ENCODE measurements at regions not wholly inside any gene's neighbourhood (a gene's known extent, or its start where the extent isn't known, plus 50 kb on each side); places are given as distances from the start of the nearest gene placed in this dataset.

- DNase-seq: no peak
- intact Hi-C loops (cut with DNase I; ENCODE audit: low total_unique reads): no loop called here
- H3K4me1 ChIP-seq: no peaks in the 10 kb centered on the region
- no peak overlapping the region for H3K4me3 ChIP-seq
- H3K9me3 ChIP-seq: no peaks in the 10 kb centered on the region
- no peaks in the 10 kb centered on the region for H3K27me3 ChIP-seq
- H3K36me3 ChIP-seq: no peaks in the 10 kb centered on the region
- no peak for TF ChIP-seq POLR2A (IDR thresholded peaks at IDR 0.05)
- TF ChIP-seq CTCF (IDR thresholded peaks at IDR 0.05): no peak
- H3K27ac ChIP-seq: peak overlapping the region; percentile 79 to 92
Observed at GRCh38 chr4:157992948-157993839, 179.6 kb downstream of the GASK1B start.

- intact Hi-C loops (cut with DNase I; ENCODE audit: low total_unique reads): no loop called here
- H3K27ac ChIP-seq: peak overlapping the region; percentile 79 to 92
- peak in 1 of 2 donors; percentile 75 for DNase-seq
Observed at GRCh38 chr4:157992038-157992705, 180.7 kb downstream of the GASK1B start.

GRCh38 chr4:157988641-157989040 is 184.2 kb downstream of the GASK1B start:
- Histone ChIP-seq H3K27me3 (no peaks in the 10 kb centered on the region), H3K4me1 (no peaks in the 10 kb centered on the region), H3K27ac (no peak overlapping the region), H3K4me3 (no peak overlapping the region), H3K36me3 (no peaks in the 10 kb centered on the region), H3K9me3 (no peaks in the 10 kb centered on the region)
- TF ChIP-seq CTCF (IDR thresholded peaks at IDR 0.05): no peak
- TF ChIP-seq POLR2A (IDR thresholded peaks at IDR 0.05): no peak
- no peak for DNase-seq
- intact Hi-C loops (cut with DNase I; ENCODE audit: low total_unique reads): no loop called here

More at GRCh38 chr4:157992038-157992705, 180.7 kb downstream of the GASK1B start:
- Histone ChIP-seq H3K9me3 (no peaks in the 10 kb centered on the region), H3K27me3 (no peaks in the 10 kb centered on the region), H3K4me1 (no peaks in the 10 kb centered on the region), H3K4me3 (peak overlapping the region; percentile 23 to 40), H3K36me3 (no peaks in the 10 kb centered on the region)
- TF ChIP-seq POLR2A (IDR thresholded peaks at IDR 0.05): no peak
- TF ChIP-seq CTCF (IDR thresholded peaks at IDR 0.05): peak; percentile 75 to 88 (median 78)

GRCh38 chr4:157984285-157984911 is 188.4 kb downstream of the GASK1B start:
- Histone ChIP-seq H3K36me3 (no peaks in the 10 kb centered on the region), H3K4me1 (no peaks in the 10 kb centered on the region), H3K27ac (no peak overlapping the region), H3K27me3 (no peaks in the 10 kb centered on the region), H3K9me3 (no peaks in the 10 kb centered on the region), H3K4me3 (no peak overlapping the region)
- TF ChIP-seq CTCF (IDR thresholded peaks at IDR 0.05): no peak
- no peak for TF ChIP-seq POLR2A (IDR thresholded peaks at IDR 0.05)
- DNase-seq: no peak
- intact Hi-C loops (cut with DNase I; ENCODE audit: low total_unique reads): no loop called here

Data from uterus (tissue), 3 donors.